Panc1 (cell line): ENCODE measurements at regions not wholly inside any gene's neighbourhood (a gene's known extent, or its start where the extent isn't known, plus 50 kb on each side); places are given as distances from the start of the nearest gene placed in this dataset.

ENCODE experiments used
- CTCF ChIP-seq: fragments of 450-650 bp; IDR thresholded peaks from 2 replicates; pipeline ENCODE4 v1.5.1; 2017; ENCODE audit warnings: mild to moderate bottlenecking
- POLR2AphosphoS5 ChIP-seq: IDR thresholded peaks from 2 replicates; pipeline ENCODE4 v1.6.1; 2012; ENCODE audit warnings: mild to moderate bottlenecking, low read depth, low read length, moderate library complexity
- REST ChIP-seq, 2 experiments: IDR thresholded peaks; 2 replicates each; pipeline ENCODE4 v1.6.1; 2011 to 2012; ENCODE audit warnings: low read depth in 2 of 2, control low read depth in 1 of 2, low read length in 1 of 2, mild to moderate bottlenecking in 1 of 2, moderate library complexity in 1 of 2; ENCODE audit not compliant: insufficient read depth in 1 of 2
- TCF7L2 ChIP-seq: IDR thresholded peaks from 2 replicates; pipeline ENCODE4 v1.6.1; 2011; ENCODE audit warnings: mild to moderate bottlenecking, low read depth, low read length, inconsistent platforms

- TF ChIP-seq CTCF: no peak
- no peak for TF ChIP-seq REST (IDR thresholded peaks at IDR 0.05; ENCODE audit: insufficient read depth in 1 of 2, low read depth in 2 of 2, low read length in 1 of 2)
- TF ChIP-seq POLR2AphosphoS5: no peak
- no peak for TF ChIP-seq TCF7L2
These were observed 219.3 kb upstream of the MKLN1 start for GRCh38 chr7:131108212-131108940.
